ENCODE measurements at regions not wholly inside any gene's neighbourhood (a gene's known extent, or its start where the extent isn't known, plus 50 kb on each side); places are given as distances from the start of the nearest gene placed in this dataset.

DNA sequence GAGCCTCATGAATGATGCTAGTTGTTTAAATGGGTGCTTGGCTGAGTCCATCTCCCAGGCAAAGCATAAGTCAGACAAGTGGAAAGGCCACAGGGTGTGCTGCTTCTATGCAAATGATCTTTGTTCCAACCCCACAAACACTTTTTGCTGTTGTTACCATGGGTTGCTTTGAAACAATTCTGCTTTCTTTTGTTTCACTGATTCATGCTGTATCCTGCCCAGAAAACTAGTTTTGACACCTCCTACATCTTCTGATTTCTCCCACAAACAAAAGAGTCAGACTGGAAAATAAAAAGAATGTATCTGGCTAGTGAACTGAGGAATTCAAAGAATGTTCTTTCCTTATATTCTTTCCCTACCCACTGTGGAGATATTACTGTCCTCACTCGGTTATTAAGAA lies 298.6 kb downstream of the DIRAS2 start:
- Histone ChIP-seq H3K4me3 (no peak overlapping the region), H3K27ac (no peak overlapping the region), H3K27me3 (no peaks in the 10 kb centered on the region), H3K4me1 (no peaks in the 10 kb centered on the region), H3K36me3 (no peaks in the 10 kb centered on the region), H3K9me3 (no peaks in the 10 kb centered on the region)
- no peak for DNase-seq (ENCODE audit: low spot score in 2 of 2)
- TF ChIP-seq, protein P1, sequence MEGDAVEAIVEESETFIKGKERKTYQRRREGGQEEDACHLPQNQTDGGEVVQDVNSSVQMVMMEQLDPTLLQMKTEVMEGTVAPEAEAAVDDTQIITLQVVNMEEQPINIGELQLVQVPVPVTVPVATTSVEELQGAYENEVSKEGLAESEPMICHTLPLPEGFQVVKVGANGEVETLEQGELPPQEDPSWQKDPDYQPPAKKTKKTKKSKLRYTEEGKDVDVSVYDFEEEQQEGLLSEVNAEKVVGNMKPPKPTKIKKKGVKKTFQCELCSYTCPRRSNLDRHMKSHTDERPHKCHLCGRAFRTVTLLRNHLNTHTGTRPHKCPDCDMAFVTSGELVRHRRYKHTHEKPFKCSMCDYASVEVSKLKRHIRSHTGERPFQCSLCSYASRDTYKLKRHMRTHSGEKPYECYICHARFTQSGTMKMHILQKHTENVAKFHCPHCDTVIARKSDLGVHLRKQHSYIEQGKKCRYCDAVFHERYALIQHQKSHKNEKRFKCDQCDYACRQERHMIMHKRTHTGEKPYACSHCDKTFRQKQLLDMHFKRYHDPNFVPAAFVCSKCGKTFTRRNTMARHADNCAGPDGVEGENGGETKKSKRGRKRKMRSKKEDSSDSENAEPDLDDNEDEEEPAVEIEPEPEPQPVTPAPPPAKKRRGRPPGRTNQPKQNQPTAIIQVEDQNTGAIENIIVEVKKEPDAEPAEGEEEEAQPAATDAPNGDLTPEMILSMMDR (IDR thresholded peaks at IDR 0.05): no peak
- TF ChIP-seq POLR2A (IDR thresholded peaks at IDR 0.05) (no peak), POLR2AphosphoS5 (IDR thresholded peaks at IDR 0.05) (no peak)
- intact Hi-C loops (cut with DNase I; ENCODE audit: low total_unique reads): no loop called here

DNA sequence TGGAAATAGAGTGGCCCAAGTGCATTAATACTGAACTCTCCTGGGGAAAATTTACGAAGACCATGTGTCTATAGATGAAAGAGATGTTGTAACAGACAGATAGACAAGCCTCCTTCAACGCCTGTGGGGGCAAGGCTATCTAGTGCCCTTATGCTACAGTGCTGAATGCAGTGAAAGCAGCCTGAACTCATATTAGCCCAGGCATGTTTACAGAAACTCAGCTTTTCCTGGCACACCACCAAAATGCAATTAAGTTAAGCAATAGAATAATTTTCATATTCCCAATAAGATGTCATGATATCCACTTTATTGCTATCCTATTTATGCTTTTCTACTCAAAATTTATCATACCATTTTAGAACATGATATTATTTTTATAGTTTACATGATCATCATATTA lies 277.0 kb downstream of the DIRAS2 start:
- intact Hi-C loops (cut with DNase I; ENCODE audit: low total_unique reads): no loop called here
- H3K4me1 ChIP-seq: no peaks in the 10 kb centered on the region
- no peak for TF ChIP-seq POLR2A (IDR thresholded peaks at IDR 0.05)
- TF ChIP-seq, protein P1 (IDR thresholded peaks at IDR 0.05): no peak
- no peak for TF ChIP-seq POLR2AphosphoS5 (IDR thresholded peaks at IDR 0.05)
- no peak overlapping the region for H3K4me3 ChIP-seq
- no peaks in the 10 kb centered on the region for H3K9me3 ChIP-seq
- no peaks in the 10 kb centered on the region for H3K36me3 ChIP-seq
- no peak overlapping the region for H3K27ac ChIP-seq
- no peak for DNase-seq (ENCODE audit: low spot score in 2 of 2)
- H3K27me3 ChIP-seq: no peaks in the 10 kb centered on the region

GRCh38 chr9:90368241-90368640 lies 274.4 kb downstream of the DIRAS2 start:
- Histone ChIP-seq H3K9me3 (no peaks in the 10 kb centered on the region), H3K27ac (no peak overlapping the region), H3K36me3 (no peaks in the 10 kb centered on the region), H3K4me3 (no peak overlapping the region), H3K27me3 (no peaks in the 10 kb centered on the region), H3K4me1 (no peaks in the 10 kb centered on the region)
- intact Hi-C loops (cut with DNase I; ENCODE audit: low total_unique reads): no loop called here
- no peak for DNase-seq (ENCODE audit: low spot score in 2 of 2)
- TF ChIP-seq POLR2A (IDR thresholded peaks at IDR 0.05) (no peak), POLR2AphosphoS5 (IDR thresholded peaks at IDR 0.05) (no peak)
- TF ChIP-seq, protein P1 (IDR thresholded peaks at IDR 0.05): no peak

- no peaks in the 10 kb centered on the region for H3K9me3 ChIP-seq
- DNase-seq (ENCODE audit: low spot score in 2 of 2): no peak
- no peaks in the 10 kb centered on the region for H3K36me3 ChIP-seq
- no peak overlapping the region for H3K4me3 ChIP-seq
- no peaks in the 10 kb centered on the region for H3K27me3 ChIP-seq
- intact Hi-C loops (cut with DNase I; ENCODE audit: low total_unique reads): no loop called here
- H3K27ac ChIP-seq: no peak overlapping the region
- H3K4me1 ChIP-seq: no peaks in the 10 kb centered on the region
- TF ChIP-seq POLR2AphosphoS5 (IDR thresholded peaks at IDR 0.05): no peak
- TF ChIP-seq, protein P1 (IDR thresholded peaks at IDR 0.05): no peak
- no peak for TF ChIP-seq POLR2A (IDR thresholded peaks at IDR 0.05)
These were observed 273.7 kb downstream of the DIRAS2 start for GRCh38 chr9:90368928-90369327.

DNA sequence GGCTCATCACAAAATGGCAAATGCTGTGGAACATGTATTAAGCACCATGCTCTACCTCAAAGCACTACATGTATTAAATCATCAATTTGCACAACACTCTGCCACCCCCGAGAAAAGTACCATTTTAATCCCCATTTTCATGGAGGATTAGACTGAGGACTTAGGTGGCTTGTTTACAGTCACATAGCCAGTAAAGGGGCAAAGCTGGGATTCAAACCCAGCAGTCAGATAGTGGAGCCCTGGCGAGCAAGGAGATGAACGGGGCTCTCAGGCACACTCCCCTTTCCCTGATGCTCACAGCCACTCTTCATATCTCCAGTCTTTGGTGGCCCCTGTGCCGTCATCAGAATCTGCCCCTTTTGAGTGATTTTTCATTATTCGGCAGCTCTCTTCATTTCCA lies 262.9 kb downstream of the DIRAS2 start:
- DNase-seq (ENCODE audit: low spot score in 2 of 2): no peak
- Histone ChIP-seq H3K27me3 (no peaks in the 10 kb centered on the region), H3K9me3 (no peaks in the 10 kb centered on the region), H3K27ac (no peak overlapping the region), H3K36me3 (no peaks in the 10 kb centered on the region), H3K4me3 (no peak overlapping the region), H3K4me1 (no peaks in the 10 kb centered on the region)
- intact Hi-C loops (cut with DNase I; ENCODE audit: low total_unique reads): no loop called here
- TF ChIP-seq, protein P1 (IDR thresholded peaks at IDR 0.05): no peak
- no peak for TF ChIP-seq POLR2A (IDR thresholded peaks at IDR 0.05)
- no peak for TF ChIP-seq POLR2AphosphoS5 (IDR thresholded peaks at IDR 0.05)

All from breast epithelium (tissue), 4 donors.